Fibroblast of pulmonary artery (primary cell): ENCODE measurements at regions not wholly inside any gene's neighbourhood (a gene's known extent, or its start where the extent isn't known, plus 50 kb on each side); places are given as distances from the start of the nearest gene placed in this dataset.

Experiments used
- DNase-seq: peaks from one replicate; pipeline ENCODE4 v3.0.0-alpha.2; 2010; ENCODE audit warnings: low read depth
- H3K4me3 ChIP-seq: replicated peaks from 2 replicates; pipeline ENCODE4 v1.5.1; 2011; ENCODE audit warnings: low read depth, mild to moderate bottlenecking, control low read depth, low read length, moderate library complexity
- CTCF ChIP-seq: IDR thresholded peaks from 2 replicates; pipeline ENCODE4 v1.5.1; 2011; ENCODE audit warnings: mild to moderate bottlenecking, control low read depth, low read length, inconsistent platforms; ENCODE audit errors: missing control alignments

- no peak for TF ChIP-seq CTCF
- no peak overlapping the region for H3K4me3 ChIP-seq
- peak; percentile 7 for DNase-seq
Observed at GRCh38 chr6:15997586-15998388, 131.1 kb upstream of the MYLIP start.

- peak; percentile 39 for DNase-seq
- TF ChIP-seq CTCF, result no peak
- H3K4me3 ChIP-seq, result no peak overlapping the region
Observed at GRCh38 chr6:15996030-15996429, 132.9 kb upstream of the MYLIP start.

- DNase-seq, result no peak
- no peak overlapping the region for H3K4me3 ChIP-seq
- TF ChIP-seq CTCF, result no peak
Observed at GRCh38 chr6:15995493-15995892, 133.4 kb upstream of the MYLIP start.

DNA sequence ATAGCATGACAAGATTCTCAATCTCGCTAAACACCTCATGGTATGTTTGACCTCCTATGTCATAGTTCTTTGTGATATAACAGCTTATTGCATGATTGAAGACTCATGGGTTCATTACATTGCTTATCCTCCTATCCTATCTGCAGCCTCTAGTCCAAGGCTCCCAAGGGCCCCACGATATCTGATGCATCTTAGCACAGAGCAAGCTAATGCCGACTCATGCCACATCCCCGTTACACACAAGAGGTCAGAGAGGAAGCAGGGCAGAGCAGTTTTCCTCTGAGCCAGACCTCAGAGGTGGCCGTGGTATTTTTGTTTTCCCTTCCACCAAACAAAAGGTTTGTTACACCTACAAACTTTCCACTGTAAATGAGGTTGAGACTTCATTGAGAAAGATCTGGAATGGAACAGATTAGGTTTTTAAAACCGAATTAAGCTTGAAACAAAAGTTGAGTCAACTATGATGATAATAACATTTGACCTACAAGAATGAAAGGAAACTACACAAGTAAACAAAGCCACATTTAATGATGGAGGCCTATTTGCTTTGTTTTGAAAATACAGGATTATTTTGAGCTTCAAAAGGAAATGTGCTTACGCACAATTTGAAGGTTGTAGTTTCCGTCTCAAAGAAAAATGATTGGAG is 133.9 kb upstream of the MYLIP start:
- DNase-seq, result no peak
- no peak overlapping the region for H3K4me3 ChIP-seq
- no peak for TF ChIP-seq CTCF

- H3K4me3 ChIP-seq, result no peak overlapping the region
- TF ChIP-seq CTCF, result no peak
- no peak for DNase-seq
Observed at GRCh38 chr6:15993716-15994228, 135.1 kb upstream of the MYLIP start.

DNA sequence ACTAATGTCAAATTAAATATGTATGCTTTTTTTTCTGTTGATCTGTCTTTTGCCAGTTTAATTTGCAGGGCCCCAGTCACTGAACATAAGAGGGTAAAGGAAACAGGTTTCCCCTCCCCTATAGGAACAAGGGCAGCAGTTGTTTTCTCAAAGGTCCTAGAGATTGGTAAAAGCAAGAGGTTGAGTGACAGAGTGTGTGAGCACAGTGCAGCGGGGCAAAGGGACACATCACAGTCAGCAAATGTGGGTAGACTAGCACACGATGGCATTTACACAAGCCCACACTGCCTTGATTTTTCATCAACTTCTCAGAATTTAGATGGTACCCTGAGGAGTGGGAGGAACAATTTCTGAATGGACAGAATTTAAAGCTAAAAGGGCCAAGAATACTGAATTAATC is 138.7 kb upstream of the MYLIP start:
- no peak for TF ChIP-seq CTCF
- no peak for DNase-seq
- H3K4me3 ChIP-seq, result no peak overlapping the region
